Endothelial cell of umbilical vein (primary cell): ENCODE measurements at regions not wholly inside any gene's neighbourhood (a gene's known extent, or its start where the extent isn't known, plus 50 kb on each side); places are given as distances from the start of the nearest gene placed in this dataset.

Source experiments
- BruUV-seq: library from RNA; stranded (reverse); fragments of 400-500 nt; replicated peaks from 2 replicates; lab custom pipeline; 2021; lab: Mats Ljungman, UMichigan
- CTCF ChIA-PET: fragments of 300-600, 350-600 bp; sonication (Branson Sonifier 250); formaldehyde crosslinking; loops from one replicate; lab custom pipeline; 2021; ENCODE audit warnings: antibody characterized with exemption, inconsistent platforms; lab: Charles Lee
- POLR2A ChIA-PET: fragments of 300-600, 350-600 bp; sonication (Branson Sonifier 250); formaldehyde crosslinking; loops from one replicate; lab custom pipeline; 2021; ENCODE audit warnings: antibody characterized with exemption, inconsistent platforms; lab: Charles Lee
- DNase-seq: peaks from one replicate; pipeline ENCODE4 v3.0.0-alpha.2; 2011; ENCODE audit warnings: low read depth, low spot score
- FAIRE-seq: peaks from 2 replicates; lab custom pipeline; 2011; peaks lifted over from hg19 to GRCh38; lab: Jason Lieb, UNC
- H2AFZ ChIP-seq: 2 replicates; pipeline ENCODE4 v1.6.0; 2012; ENCODE audit warnings: low read depth, low read length, control low read depth, inconsistent platforms
- H3K27ac ChIP-seq: 2 replicates; pipeline ENCODE4 v1.5.1; 2011; ENCODE audit warnings: low read depth, mild to moderate bottlenecking, control low read depth, low read length, moderate library complexity; ENCODE audit not compliant: insufficient read depth
- H3K27me3 ChIP-seq, 2 experiments: 2 replicates each; pipeline versions ENCODE4 v1.6.0 to v1.6.1; 2011; ENCODE audit warnings: low read length in 2 of 2, mixed read lengths in 1 of 2; ENCODE audit not compliant: control insufficient read depth in 2 of 2, insufficient read depth in 2 of 2
- H3K36me3 ChIP-seq, 2 experiments: 2 replicates in 1 of 2; 3 replicates in 1 of 2; pipeline ENCODE4 v1.5.1; 2011; ENCODE audit warnings: low read length in 2 of 2, mild to moderate bottlenecking in 1 of 2, moderate library complexity in 1 of 2; ENCODE audit not compliant: control insufficient read depth in 2 of 2, insufficient read depth in 2 of 2; ENCODE audit errors: extremely low read depth in 1 of 2
- H3K4me1 ChIP-seq: 3 replicates; pipeline ENCODE4 v1.5.1; 2011; ENCODE audit warnings: mild to moderate bottlenecking, low read length; ENCODE audit not compliant: control insufficient read depth, insufficient read depth; ENCODE audit errors: extremely low read depth
- H3K4me2 ChIP-seq: 2 replicates; pipeline ENCODE4 v1.6.1; 2011; ENCODE audit warnings: low read length, control low read depth, mixed read lengths; ENCODE audit not compliant: insufficient read depth
- H3K4me3 ChIP-seq, 3 experiments: fragments of 200-600 bp in 1 of 3; sonication (generic), shearing (Covaris generic) in 1 of 3; replicated peaks in 1 of 3; 2 replicates each; pipeline ENCODE4 v1.5.1; 2011 to 2016; ENCODE audit warnings: control low read depth in 3 of 3, low read length in 3 of 3, mild to moderate bottlenecking in 2 of 3, inconsistent platforms in 1 of 3, low read depth in 1 of 3, moderate library complexity in 1 of 3; ENCODE audit not compliant: insufficient read depth in 1 of 3
- H3K79me2 ChIP-seq: 2 replicates; pipeline ENCODE4 v1.6.0; 2012; ENCODE audit warnings: low read length, inconsistent platforms; ENCODE audit not compliant: control insufficient read depth, insufficient read depth
- H3K9ac ChIP-seq: replicated peaks from 2 replicates; pipeline ENCODE3; 2011; ENCODE audit warnings: low read length, control low read depth; ENCODE audit not compliant: insufficient read depth; ENCODE audit errors: extremely low read depth
- H3K9me1 ChIP-seq: replicated peaks from 3 replicates; pipeline ENCODE4 v1.6.0; 2011; ENCODE audit warnings: mild to moderate bottlenecking, low read length; ENCODE audit not compliant: control insufficient read depth, insufficient read depth; ENCODE audit errors: extremely low read depth
- H3K9me3 ChIP-seq: replicated peaks from 2 replicates; pipeline ENCODE4 v1.5.1; 2012; ENCODE audit warnings: low read length, inconsistent platforms; ENCODE audit not compliant: control insufficient read depth, insufficient read depth
- H4K20me1 ChIP-seq: replicated peaks from 2 replicates; pipeline ENCODE3; 2011; ENCODE audit warnings: mild to moderate bottlenecking, low read length; ENCODE audit not compliant: control insufficient read depth, insufficient read depth; ENCODE audit errors: extremely low read depth
- EZH2 ChIP-seq: IDR thresholded peaks from 2 replicates; pipeline ENCODE4 v1.6.1; 2012; ENCODE audit warnings: borderline replicate concordance, low read depth, mild to moderate bottlenecking, moderate library complexity, low read length, inconsistent platforms; ENCODE audit not compliant: severe bottlenecking
- FOS ChIP-seq: IDR thresholded peaks from 2 replicates; pipeline ENCODE4 v1.6.1; 2011; ENCODE audit warnings: mild to moderate bottlenecking, low read length, moderate library complexity, borderline replicate concordance; ENCODE audit not compliant: insufficient read depth
- GATA2 ChIP-seq: IDR thresholded peaks from 2 replicates; pipeline ENCODE4 v1.7.0; 2011; ENCODE audit warnings: low read depth, mild to moderate bottlenecking, moderate library complexity, mixed read lengths, low read length; ENCODE audit not compliant: insufficient read length, insufficient read depth
- JUN ChIP-seq: IDR thresholded peaks from 2 replicates; pipeline ENCODE4 v1.6.1; 2011; ENCODE audit warnings: borderline replicate concordance, low read depth; ENCODE audit not compliant: insufficient read length, insufficient read depth
- MYC ChIP-seq: IDR thresholded peaks from one replicate; pipeline ENCODE4 v1.6.1; 2011; ENCODE audit warnings: mild to moderate bottlenecking, low read depth, low read length
- POLR2A ChIP-seq: IDR thresholded peaks from 2 replicates; pipeline ENCODE4 v1.6.1; 2012; ENCODE audit warnings: low read depth, mild to moderate bottlenecking, control low read depth, low read length
- POLR2AphosphoS5 ChIP-seq: IDR thresholded peaks from 2 replicates; pipeline ENCODE4 v1.6.1; 2012; ENCODE audit warnings: low read depth, mild to moderate bottlenecking, control low read depth, low read length, moderate library complexity; ENCODE audit not compliant: insufficient read depth
- dilution Hi-C: fragments of 300-500 bp; cut with MboI; formaldehyde crosslinking; loops from one replicate; pipeline ENCODE4 v1.15.0; 2019; ENCODE audit warnings: low sequenced_read_pairs; ENCODE audit not compliant: extremely low pct_ligation_motif_present
- intact Hi-C: fragments of 100-400 bp; cut with micrococcal nuclease; formaldehyde crosslinking; loops from one replicate; pipeline ENCODE4 v1.10.0; 2022
- TF ChIP-seq, protein P1 (sequence below), 2 donors: IDR thresholded peaks; 1 replicate in 1 of 2; 2 replicates in 1 of 2; pipeline ENCODE4 v1.5.1; 2011; ENCODE audit warnings: low read length in 2 of 2, mild to moderate bottlenecking in 2 of 2, moderate library complexity in 2 of 2, control low read depth in 1 of 2, inconsistent platforms in 1 of 2, low read depth in 1 of 2; ENCODE audit not compliant: insufficient read depth in 1 of 2; ENCODE audit errors: extremely low read depth in 1 of 2
- TF ChIP-seq, protein P2 (sequence below): IDR thresholded peaks from 2 replicates; pipeline ENCODE4 v1.6.1; 2011; ENCODE audit not compliant: insufficient read depth, insufficient read length

DNA sequence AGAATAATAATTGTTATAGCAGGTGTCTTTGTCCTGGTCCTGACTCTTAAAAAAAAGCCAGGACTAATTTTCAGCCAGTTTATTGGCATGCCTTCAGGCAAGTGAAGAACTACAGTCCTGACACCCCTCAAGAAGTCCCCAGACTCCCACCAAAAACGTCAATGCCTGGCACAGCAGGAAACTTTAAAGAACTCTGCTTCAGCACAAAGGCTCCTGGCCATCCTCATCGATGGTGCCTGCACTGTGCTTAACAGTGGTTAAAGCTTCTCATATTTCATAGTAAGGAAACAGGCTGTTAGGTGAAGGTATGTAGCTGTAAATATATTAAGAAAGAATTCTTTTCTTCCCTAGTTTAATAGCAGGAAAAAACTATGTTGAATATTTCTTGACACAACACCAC, 280.1 kb upstream of the PUM3 start:
- DNase-seq = no peak
- Histone ChIP-seq H3K4me2 (no peak overlapping the region), H4K20me1 (no peaks in the 10 kb centered on the region), H3K4me3 (no peak overlapping the region), H3K79me2 (no peaks in the 10 kb centered on the region), H3K27ac (no peak overlapping the region), H3K27me3 (no peaks in the 10 kb centered on the region), H2AFZ (no peak overlapping the region), H3K36me3 (no peaks in the 10 kb centered on the region), H3K9me3 (no peaks in the 10 kb centered on the region), H3K4me1 (no peaks in the 10 kb centered on the region), H3K9me1 (no peaks in the 10 kb centered on the region), H3K9ac (no peak overlapping the region)
- CTCF ChIA-PET = no interaction called here
- intact Hi-C loops = no loop called here
- BruUV-seq = no TSS peak
- TF ChIP-seq POLR2A = no peak
- no peak for TF ChIP-seq FOS
- no peak for TF ChIP-seq GATA2
- no peak for TF ChIP-seq EZH2
- TF ChIP-seq JUN = no peak
- TF ChIP-seq POLR2AphosphoS5 = no peak
- no peak for TF ChIP-seq MYC
- TF ChIP-seq, protein P1, sequence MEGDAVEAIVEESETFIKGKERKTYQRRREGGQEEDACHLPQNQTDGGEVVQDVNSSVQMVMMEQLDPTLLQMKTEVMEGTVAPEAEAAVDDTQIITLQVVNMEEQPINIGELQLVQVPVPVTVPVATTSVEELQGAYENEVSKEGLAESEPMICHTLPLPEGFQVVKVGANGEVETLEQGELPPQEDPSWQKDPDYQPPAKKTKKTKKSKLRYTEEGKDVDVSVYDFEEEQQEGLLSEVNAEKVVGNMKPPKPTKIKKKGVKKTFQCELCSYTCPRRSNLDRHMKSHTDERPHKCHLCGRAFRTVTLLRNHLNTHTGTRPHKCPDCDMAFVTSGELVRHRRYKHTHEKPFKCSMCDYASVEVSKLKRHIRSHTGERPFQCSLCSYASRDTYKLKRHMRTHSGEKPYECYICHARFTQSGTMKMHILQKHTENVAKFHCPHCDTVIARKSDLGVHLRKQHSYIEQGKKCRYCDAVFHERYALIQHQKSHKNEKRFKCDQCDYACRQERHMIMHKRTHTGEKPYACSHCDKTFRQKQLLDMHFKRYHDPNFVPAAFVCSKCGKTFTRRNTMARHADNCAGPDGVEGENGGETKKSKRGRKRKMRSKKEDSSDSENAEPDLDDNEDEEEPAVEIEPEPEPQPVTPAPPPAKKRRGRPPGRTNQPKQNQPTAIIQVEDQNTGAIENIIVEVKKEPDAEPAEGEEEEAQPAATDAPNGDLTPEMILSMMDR (IDR thresholded peaks at IDR 0.05; ENCODE audit: extremely low read depth in 1 of 2, insufficient read depth in 1 of 2, low read depth in 1 of 2, low read length in 2 of 2) = no peak
- TF ChIP-seq, protein P2, sequence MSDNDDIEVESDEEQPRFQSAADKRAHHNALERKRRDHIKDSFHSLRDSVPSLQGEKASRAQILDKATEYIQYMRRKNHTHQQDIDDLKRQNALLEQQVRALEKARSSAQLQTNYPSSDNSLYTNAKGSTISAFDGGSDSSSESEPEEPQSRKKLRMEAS = no peak
- dilution Hi-C loops = no loop called here
- FAIRE-seq = no peak
- POLR2A ChIA-PET = no interaction called here
